Stimulated activated naive CD4-positive, alpha-beta T cell treated with Interleukin-2 at 50 U/mL for 16 hours (primary cell): ENCODE measurements at regions not wholly inside any gene's neighbourhood (a gene's known extent, or its start where the extent isn't known, plus 50 kb on each side); places are given as distances from the start of the nearest gene placed in this dataset.
"Not testable (repeated sequence)": the region's sequence is repeated elsewhere in the genome, so short reads cannot be mapped to it uniquely, and the experiment has no call there.

ENCODE experiments used
- DNase-seq: peaks from one replicate; lab custom pipeline; 2025; lab: John Stamatoyannopoulos, UW

GRCh38 chr2:17460371-17461086 lies 57.7 kb downstream of the RAD51AP2 start:
- DNase-seq: no peak

- no peak for DNase-seq
Observed at GRCh38 chr2:17455343-17455742, 62.9 kb downstream of the RAD51AP2 start.

- DNase-seq: not testable (repeated sequence)
Observed at GRCh38 chr2:17446191-17446590, 72.0 kb downstream of the RAD51AP2 start.

- DNase-seq: no peak
Observed at GRCh38 chr2:17445744-17446143, 72.5 kb downstream of the RAD51AP2 start.

- DNase-seq: no peak
Observed at GRCh38 chr2:17442334-17442733, 75.9 kb downstream of the RAD51AP2 start.

GRCh38 chr2:17441790-17442189 lies 76.5 kb downstream of the RAD51AP2 start:
- DNase-seq: no peak

- no peak for DNase-seq
Observed at GRCh38 chr2:17441055-17441771, 77.0 kb downstream of the RAD51AP2 start.

- no peak for DNase-seq
Observed at GRCh38 chr2:17430326-17430725, 87.9 kb downstream of the RAD51AP2 start.

- no peak for DNase-seq
Observed at GRCh38 chr2:17429130-17429529, 89.1 kb downstream of the RAD51AP2 start.

GRCh38 chr2:17427401-17427800 lies 90.8 kb downstream of the RAD51AP2 start:
- no peak for DNase-seq

- DNase-seq: no peak
Observed at GRCh38 chr2:17426743-17427142, 91.5 kb downstream of the RAD51AP2 start.

- no peak for DNase-seq
Observed at GRCh38 chr2:17422061-17422460, 96.2 kb downstream of the RAD51AP2 start.

- DNase-seq: no peak
Observed at GRCh38 chr2:17416884-17417391, 101.3 kb downstream of the RAD51AP2 start.

GRCh38 chr2:17413036-17413435 lies 105.2 kb downstream of the RAD51AP2 start:
- no peak for DNase-seq

GRCh38 chr2:17401096-17401495 lies 117.1 kb downstream of the RAD51AP2 start:
- no peak for DNase-seq

- no peak for DNase-seq
Observed at GRCh38 chr2:17398770-17399169, 119.5 kb downstream of the RAD51AP2 start.

GRCh38 chr2:17388798-17389197 lies 129.4 kb downstream of the RAD51AP2 start:
- no peak for DNase-seq

GRCh38 chr2:17387591-17387990 lies 130.6 kb downstream of the RAD51AP2 start:
- DNase-seq: no peak

GRCh38 chr2:17386771-17387170 lies 131.5 kb downstream of the RAD51AP2 start:
- no peak for DNase-seq

- DNase-seq: no peak
Observed at GRCh38 chr2:17380003-17380402, 138.2 kb downstream of the RAD51AP2 start.

- DNase-seq: no peak
Observed at GRCh38 chr2:17375262-17375661, 143.0 kb downstream of the RAD51AP2 start.

- no peak for DNase-seq
Observed at GRCh38 chr2:17373741-17374140, 144.5 kb downstream of the RAD51AP2 start.

GRCh38 chr2:17373041-17373440 lies 145.2 kb downstream of the RAD51AP2 start:
- no peak for DNase-seq
